ENCODE measurements at regions not wholly inside any gene's neighbourhood (a gene's known extent, or its start where the extent isn't known, plus 50 kb on each side); places are given as distances from the start of the nearest gene placed in this dataset.

- no peaks in the 10 kb centered on the region for H3K27me3 ChIP-seq (ENCODE audit: control insufficient read depth, insufficient read depth, low read length)
- no peak overlapping the region for H2AFZ ChIP-seq (ENCODE audit: low read length)
- no peak overlapping the region for H3K9ac ChIP-seq (ENCODE audit: insufficient read depth, low read length)
- no peak for DNase-seq (ENCODE audit: low read depth in 2 of 2)
- no peaks in the 10 kb centered on the region for H3K36me3 ChIP-seq (ENCODE audit: control insufficient read depth, insufficient read depth, low read length)
- no peak overlapping the region for H3K27ac ChIP-seq (ENCODE audit: insufficient read depth, low read length)
- H3K4me2 ChIP-seq (ENCODE audit: extremely low read depth, insufficient read depth, low read length) = no peak overlapping the region
- no peak overlapping the region for H3K4me3 ChIP-seq (replicated peaks in 1 of 4; ENCODE audit: control extremely low read depth in 1 of 4, insufficient read depth in 1 of 4, low read depth in 3 of 4, low read length in 4 of 4)
- no peaks in the 10 kb centered on the region for H3K4me1 ChIP-seq (ENCODE audit: control insufficient read depth, extremely low read depth, insufficient read depth, low read length)
- no peak for TF ChIP-seq CTCF (conservative IDR thresholded peaks at IDR 0.05 in 1 of 2, IDR thresholded peaks at IDR 0.05 in 1 of 2; ENCODE audit: low read depth in 1 of 2, low read length in 2 of 2)
- no peak for TF ChIP-seq EZH2 (IDR thresholded peaks at IDR 0.05; ENCODE audit: low read length, missing control alignments)
- H4K20me1 ChIP-seq (ENCODE audit: control insufficient read depth, extremely low read depth, insufficient read depth, low read length) = no peaks in the 10 kb centered on the region
- no peaks in the 10 kb centered on the region for H3K79me2 ChIP-seq (ENCODE audit: control insufficient read depth, insufficient read depth, low read length)
- H3K9me3 ChIP-seq (ENCODE audit: control insufficient read depth, insufficient read depth, low read depth, low read length) = no peaks in the 10 kb centered on the region
Measured at GRCh38 chr2:146681991-146682390, 1162.8 kb upstream of the ACVR2A start.

DNA sequence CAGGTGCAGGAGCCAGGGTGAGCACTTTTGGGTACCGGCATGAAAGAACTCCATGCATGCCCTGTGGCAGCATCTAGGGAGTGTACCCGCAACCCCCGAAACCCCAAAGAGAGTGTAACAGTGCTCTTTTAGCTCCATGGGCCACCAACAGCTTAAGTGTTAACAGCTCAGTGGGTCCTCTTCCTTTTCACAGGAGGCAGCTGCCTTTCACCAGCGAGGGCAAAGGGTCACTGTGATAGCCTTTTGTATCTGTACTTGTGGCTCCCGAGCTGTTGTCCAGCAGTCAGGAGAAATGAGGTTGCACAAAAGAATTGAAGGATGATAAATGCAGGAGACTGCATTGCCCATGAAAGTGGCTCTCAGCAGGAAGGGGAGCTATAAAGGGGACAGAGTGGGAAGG, 1166.3 kb upstream of the ACVR2A start:
- no peaks in the 10 kb centered on the region for H3K4me1 ChIP-seq (ENCODE audit: control insufficient read depth, extremely low read depth, insufficient read depth, low read length)
- no peak for DNase-seq (ENCODE audit: low read depth in 2 of 2)
- no peak overlapping the region for H3K9ac ChIP-seq (ENCODE audit: insufficient read depth, low read length)
- H3K27me3 ChIP-seq (ENCODE audit: control insufficient read depth, insufficient read depth, low read length) = no peaks in the 10 kb centered on the region
- no peaks in the 10 kb centered on the region for H3K9me3 ChIP-seq (ENCODE audit: control insufficient read depth, insufficient read depth, low read depth, low read length)
- H3K27ac ChIP-seq (ENCODE audit: insufficient read depth, low read length) = no peak overlapping the region
- H3K79me2 ChIP-seq (ENCODE audit: control insufficient read depth, insufficient read depth, low read length) = no peaks in the 10 kb centered on the region
- H4K20me1 ChIP-seq (ENCODE audit: control insufficient read depth, extremely low read depth, insufficient read depth, low read length) = no peaks in the 10 kb centered on the region
- no peak overlapping the region for H2AFZ ChIP-seq (ENCODE audit: low read length)
- no peak overlapping the region for H3K4me2 ChIP-seq (ENCODE audit: extremely low read depth, insufficient read depth, low read length)
- TF ChIP-seq EZH2 (IDR thresholded peaks at IDR 0.05; ENCODE audit: low read length, missing control alignments) (no peak), CTCF (conservative IDR thresholded peaks at IDR 0.05 in 1 of 2, IDR thresholded peaks at IDR 0.05 in 1 of 2; ENCODE audit: low read depth in 1 of 2, low read length in 2 of 2) (no peak)
- no peak overlapping the region for H3K4me3 ChIP-seq (replicated peaks in 1 of 4; ENCODE audit: control extremely low read depth in 1 of 4, insufficient read depth in 1 of 4, low read depth in 3 of 4, low read length in 4 of 4)
- H3K36me3 ChIP-seq (ENCODE audit: control insufficient read depth, insufficient read depth, low read length) = no peaks in the 10 kb centered on the region

GRCh38 chr2:146677280-146677679, 1167.5 kb upstream of the ACVR2A start:
- TF ChIP-seq EZH2 (IDR thresholded peaks at IDR 0.05; ENCODE audit: low read length, missing control alignments) = no peak
- TF ChIP-seq CTCF (conservative IDR thresholded peaks at IDR 0.05 in 1 of 2, IDR thresholded peaks at IDR 0.05 in 1 of 2; ENCODE audit: low read depth in 1 of 2, low read length in 2 of 2) = peak; percentile 14 to 21
- H3K27ac ChIP-seq (ENCODE audit: insufficient read depth, low read length) = no peak overlapping the region
- H3K4me2 ChIP-seq (ENCODE audit: extremely low read depth, insufficient read depth, low read length) = no peak overlapping the region
- H3K4me1 ChIP-seq (ENCODE audit: control insufficient read depth, extremely low read depth, insufficient read depth, low read length) = no peaks in the 10 kb centered on the region
- no peak overlapping the region for H3K9ac ChIP-seq (ENCODE audit: insufficient read depth, low read length)
- DNase-seq (ENCODE audit: low read depth in 2 of 2) = no peak
- H3K27me3 ChIP-seq (ENCODE audit: control insufficient read depth, insufficient read depth, low read length) = no peaks in the 10 kb centered on the region
- H3K79me2 ChIP-seq (ENCODE audit: control insufficient read depth, insufficient read depth, low read length) = no peaks in the 10 kb centered on the region
- no peaks in the 10 kb centered on the region for H3K9me3 ChIP-seq (ENCODE audit: control insufficient read depth, insufficient read depth, low read depth, low read length)
- no peaks in the 10 kb centered on the region for H4K20me1 ChIP-seq (ENCODE audit: control insufficient read depth, extremely low read depth, insufficient read depth, low read length)
- H2AFZ ChIP-seq (ENCODE audit: low read length) = no peak overlapping the region
- H3K36me3 ChIP-seq (ENCODE audit: control insufficient read depth, insufficient read depth, low read length) = no peaks in the 10 kb centered on the region
- no peak overlapping the region for H3K4me3 ChIP-seq (replicated peaks in 1 of 4; ENCODE audit: control extremely low read depth in 1 of 4, insufficient read depth in 1 of 4, low read depth in 3 of 4, low read length in 4 of 4)

All from fibroblast of lung (primary cell).